ENCODE measurements at regions not wholly inside any gene's neighbourhood (a gene's known extent, or its start where the extent isn't known, plus 50 kb on each side); places are given as distances from the start of the nearest gene placed in this dataset.

- TF ChIP-seq RB1 (IDR thresholded peaks at IDR 0.05; ENCODE audit: low read depth) (no peak), GABPA (tag; conservative IDR thresholded peaks at IDR 0.05; ENCODE audit: low read depth) (no peak), ATF4 (CRISPR knock-in tag; IDR thresholded peaks at IDR 0.05) (no peak), ERF (CRISPR knock-in tag; IDR thresholded peaks at IDR 0.05) (no peak), POLR2A (conservative IDR thresholded peaks at IDR 0.05) (no peak), CHD2 (IDR thresholded peaks at IDR 0.05; ENCODE audit: low read depth, low read length) (no peak), ZNF512 (tag; IDR thresholded peaks at IDR 0.05) (no peak)
Measured at GRCh38 chr16:58820411-58820810, 86.3 kb upstream of the GOT2 start.
